Retina (tissue), 1 donor: ENCODE measurements at regions not wholly inside any gene's neighbourhood (a gene's known extent, or its start where the extent isn't known, plus 50 kb on each side); places are given as distances from the start of the nearest gene placed in this dataset.
"Not testable (repeated sequence)": the region's sequence is repeated elsewhere in the genome, so short reads cannot be mapped to it uniquely, and the experiment has no call there.

ENCODE experiments used
- DNase-seq: peaks from one replicate; pipeline ENCODE4 v3.0.0-alpha.2; 2016

- not testable (repeated sequence) for DNase-seq
Observed at GRCh38 chr5:125487652-125488051, 741.2 kb upstream of the ZNF608 start.

GRCh38 chr5:125489146-125489545 lies 742.7 kb upstream of the ZNF608 start:
- no peak for DNase-seq

GRCh38 chr5:125491986-125492492 lies 745.6 kb upstream of the ZNF608 start:
- DNase-seq: no peak

- DNase-seq: no peak
Observed at GRCh38 chr5:125492977-125493376, 746.5 kb upstream of the ZNF608 start.

- DNase-seq: no peak
Observed at GRCh38 chr5:125496393-125496792, 750.0 kb upstream of the ZNF608 start.

GRCh38 chr5:125497651-125498050 lies 751.2 kb upstream of the ZNF608 start:
- DNase-seq: no peak

GRCh38 chr5:125499636-125500332 lies 753.3 kb upstream of the ZNF608 start:
- DNase-seq: no peak

- DNase-seq: no peak
Observed at GRCh38 chr5:125501396-125501795, 755.0 kb upstream of the ZNF608 start.

GRCh38 chr5:125503946-125504345 lies 757.5 kb upstream of the ZNF608 start:
- no peak for DNase-seq

- DNase-seq: no peak
Observed at GRCh38 chr5:125505115-125505514, 758.7 kb upstream of the ZNF608 start.

GRCh38 chr5:125506124-125506523 lies 759.7 kb upstream of the ZNF608 start:
- no peak for DNase-seq

- DNase-seq: no peak
Observed at GRCh38 chr5:125508225-125508624, 761.8 kb upstream of the ZNF608 start.

GRCh38 chr5:125510651-125511050 lies 764.2 kb upstream of the ZNF608 start:
- no peak for DNase-seq

- DNase-seq: no peak
Observed at GRCh38 chr5:125517973-125518550, 771.6 kb upstream of the ZNF608 start.

GRCh38 chr5:125521289-125521688 lies 774.9 kb upstream of the ZNF608 start:
- no peak for DNase-seq

- no peak for DNase-seq
Observed at GRCh38 chr5:125525356-125525755, 778.9 kb upstream of the ZNF608 start.

- DNase-seq: no peak
Observed at GRCh38 chr5:125526966-125527365, 780.5 kb upstream of the ZNF608 start.

GRCh38 chr5:125528881-125529280 lies 782.4 kb upstream of the ZNF608 start:
- no peak for DNase-seq

- no peak for DNase-seq
Observed at GRCh38 chr5:125530833-125531615, 784.6 kb upstream of the ZNF608 start.

GRCh38 chr5:125536095-125536494 lies 789.7 kb upstream of the ZNF608 start:
- no peak for DNase-seq

- no peak for DNase-seq
Observed at GRCh38 chr5:125536582-125536981, 790.1 kb upstream of the ZNF608 start.

GRCh38 chr5:125537661-125538060 lies 791.2 kb upstream of the ZNF608 start:
- DNase-seq: no peak

- no peak for DNase-seq
Observed at GRCh38 chr5:125538469-125538868, 792.0 kb upstream of the ZNF608 start.

- DNase-seq: no peak
Observed at GRCh38 chr5:125541085-125541484, 794.6 kb upstream of the ZNF608 start.
